KMS-11 (cell line): ENCODE measurements at regions not wholly inside any gene's neighbourhood (a gene's known extent, or its start where the extent isn't known, plus 50 kb on each side); places are given as distances from the start of the nearest gene placed in this dataset.

Experiments used
- H2AFZ ChIP-seq: fragments of 200-600 bp; sonication (generic); 2 replicates; pipeline ENCODE4 v1.6.1; 2016; ENCODE audit warnings: antibody characterized with exemption, mixed run types, low read depth
- H3K27ac ChIP-seq: fragments of 200-600 bp; sonication (generic); 2 replicates; pipeline ENCODE4 v1.6.1; 2016; ENCODE audit warnings: mild to moderate bottlenecking, mixed run types
- H3K27me3 ChIP-seq: fragments of 200-600 bp; sonication (generic); 2 replicates; pipeline ENCODE4 v1.6.1; 2017; ENCODE audit warnings: mild to moderate bottlenecking, low read depth, mixed run types, moderate library complexity; ENCODE audit not compliant: insufficient read depth
- H3K36me3 ChIP-seq: fragments of 200-600 bp; sonication (generic); 2 replicates; pipeline ENCODE4 v1.6.1; 2017; ENCODE audit warnings: mild to moderate bottlenecking, mixed run types; ENCODE audit not compliant: insufficient read depth
- H3K4me1 ChIP-seq: fragments of 200-600 bp; sonication (generic); 2 replicates; pipeline ENCODE4 v1.6.1; 2016; ENCODE audit warnings: mild to moderate bottlenecking, low read depth, mixed run types; ENCODE audit not compliant: poor library complexity, severe bottlenecking
- H3K4me2 ChIP-seq: fragments of 200-600 bp; sonication (generic); 2 replicates; pipeline ENCODE4 v1.7.0; 2016; ENCODE audit warnings: mild to moderate bottlenecking, mixed run types
- H3K4me3 ChIP-seq: fragments of 200-600 bp; sonication (generic); IDR thresholded peaks from 2 replicates; pipeline ENCODE4 v1.6.1; 2017; ENCODE audit warnings: low read depth, low read length, mixed read lengths; ENCODE audit not compliant: insufficient read depth
- H3K79me2 ChIP-seq: fragments of 200-600 bp; sonication (generic); 2 replicates; pipeline ENCODE4 v1.6.1; 2016; ENCODE audit warnings: low read depth, mixed run types; ENCODE audit not compliant: insufficient read depth
- H3K9ac ChIP-seq: fragments of 200-600 bp; sonication (generic); 2 replicates; pipeline ENCODE4 v1.6.1; 2016; ENCODE audit warnings: mild to moderate bottlenecking, mixed run types
- H4K20me1 ChIP-seq: fragments of 200-600 bp; sonication (generic); 2 replicates; pipeline ENCODE4 v1.6.1; 2016; ENCODE audit warnings: mild to moderate bottlenecking, mixed run types; ENCODE audit not compliant: insufficient read depth
- CTCF ChIP-seq: fragments of 200-600 bp; sonication (generic); conservative IDR thresholded peaks from 2 replicates; pipeline ENCODE4 v1.6.1; 2017; ENCODE audit warnings: low read depth, mild to moderate bottlenecking, antibody characterized with exemption, low read length, moderate library complexity, mixed read lengths

GRCh38 chr21:35646606-35647005, 413.7 kb downstream of the SETD4 start:
- Histone ChIP-seq H3K9ac (no peak overlapping the region), H3K27ac (no peak overlapping the region), H3K79me2 (no peaks in the 10 kb centered on the region), H3K4me3 (no peak overlapping the region), H2AFZ (no peak overlapping the region), H3K36me3 (no peaks in the 10 kb centered on the region), H3K4me2 (no peak overlapping the region), H3K27me3 (no peaks in the 10 kb centered on the region), H3K4me1 (no peaks in the 10 kb centered on the region), H4K20me1 (no peaks in the 10 kb centered on the region)
- TF ChIP-seq CTCF: no peak

GRCh38 chr21:35645991-35646390, 414.3 kb downstream of the SETD4 start:
- no peaks in the 10 kb centered on the region for H3K79me2 ChIP-seq
- no peaks in the 10 kb centered on the region for H3K27me3 ChIP-seq
- no peak overlapping the region for H2AFZ ChIP-seq
- TF ChIP-seq CTCF: no peak
- no peaks in the 10 kb centered on the region for H3K4me1 ChIP-seq
- no peak overlapping the region for H3K4me2 ChIP-seq
- H3K36me3 ChIP-seq: no peaks in the 10 kb centered on the region
- H3K27ac ChIP-seq: no peak overlapping the region
- H3K4me3 ChIP-seq: no peak overlapping the region
- no peak overlapping the region for H3K9ac ChIP-seq
- no peaks in the 10 kb centered on the region for H4K20me1 ChIP-seq

DNA sequence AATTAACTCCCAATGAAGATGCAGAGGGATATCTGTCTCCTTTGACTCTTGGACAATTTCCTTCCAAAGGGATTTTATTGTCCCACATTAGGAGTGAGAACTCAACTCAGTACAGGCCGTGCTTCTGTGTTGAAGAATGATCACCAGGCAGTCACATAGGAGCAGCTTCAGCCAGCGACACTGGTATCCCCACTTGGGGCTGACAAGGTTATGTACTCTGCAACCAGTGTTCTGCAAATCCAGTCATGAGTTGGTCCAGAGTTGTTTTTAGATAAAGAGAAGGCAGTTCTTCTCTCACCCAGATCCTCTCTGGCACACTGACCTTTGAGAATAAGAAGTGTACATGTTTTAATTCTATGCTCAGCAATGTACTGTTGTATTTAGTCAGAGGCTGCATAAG, 415.8 kb downstream of the SETD4 start:
- Histone ChIP-seq H3K4me3 (no peak overlapping the region), H3K27ac (no peak overlapping the region), H3K4me1 (no peaks in the 10 kb centered on the region), H3K79me2 (no peaks in the 10 kb centered on the region), H3K27me3 (no peaks in the 10 kb centered on the region), H3K4me2 (no peak overlapping the region), H3K36me3 (no peaks in the 10 kb centered on the region), H3K9ac (no peak overlapping the region), H2AFZ (no peak overlapping the region), H4K20me1 (no peaks in the 10 kb centered on the region)
- no peak for TF ChIP-seq CTCF

- no peak for TF ChIP-seq CTCF
- H3K36me3 ChIP-seq: no peaks in the 10 kb centered on the region
These were observed 417.1 kb downstream of the SETD4 start for GRCh38 chr21:35643176-35643575.

More at GRCh38 chr21:35643176-35643575, 417.1 kb downstream of the SETD4 start:
- Histone ChIP-seq H2AFZ (no peak overlapping the region), H4K20me1 (no peaks in the 10 kb centered on the region), H3K4me2 (no peak overlapping the region), H3K27me3 (no peaks in the 10 kb centered on the region), H3K4me1 (no peaks in the 10 kb centered on the region), H3K79me2 (no peaks in the 10 kb centered on the region), H3K4me3 (no peak overlapping the region), H3K9ac (no peak overlapping the region), H3K27ac (no peak overlapping the region)
